ENCODE measurements at regions not wholly inside any gene's neighbourhood (a gene's known extent, or its start where the extent isn't known, plus 50 kb on each side); places are given as distances from the start of the nearest gene placed in this dataset.

GRCh38 chr10:21260506-21261149 lies 264.9 kb downstream of the SKIDA1 start:
- no peak for DNase-seq (ENCODE audit: low spot score)

- no peak for DNase-seq (ENCODE audit: low spot score)
Observed at GRCh38 chr10:21260066-21260465, 265.4 kb downstream of the SKIDA1 start.

- no peak for DNase-seq (ENCODE audit: low spot score)
Observed at GRCh38 chr10:21257919-21258318, 267.6 kb downstream of the SKIDA1 start.

- no peak for DNase-seq (ENCODE audit: low spot score)
Observed at GRCh38 chr10:21257191-21257590, 268.3 kb downstream of the SKIDA1 start.

- DNase-seq (ENCODE audit: low spot score) = no peak
Observed at GRCh38 chr10:21249435-21249834, 276.0 kb downstream of the SKIDA1 start.

GRCh38 chr10:21247592-21247991 lies 277.9 kb downstream of the SKIDA1 start:
- DNase-seq (ENCODE audit: low spot score) = no peak

- DNase-seq (ENCODE audit: low spot score) = no peak
Observed at GRCh38 chr10:21246178-21246577, 279.3 kb downstream of the SKIDA1 start.

- no peak for DNase-seq (ENCODE audit: low spot score)
Observed at GRCh38 chr10:21243748-21244257, 281.7 kb downstream of the SKIDA1 start.

GRCh38 chr10:21242915-21243314 lies 282.6 kb downstream of the SKIDA1 start:
- no peak for DNase-seq (ENCODE audit: low spot score)

- no peak for DNase-seq (ENCODE audit: low spot score)
Observed at GRCh38 chr10:21238717-21239116, 286.8 kb downstream of the SKIDA1 start.

- DNase-seq (ENCODE audit: low spot score) = no peak
Observed at GRCh38 chr10:21238044-21238443, 287.4 kb downstream of the SKIDA1 start.

- DNase-seq (ENCODE audit: low spot score) = no peak
Observed at GRCh38 chr10:21234761-21235160, 290.7 kb downstream of the SKIDA1 start.

- DNase-seq (ENCODE audit: low spot score) = no peak
Observed at GRCh38 chr10:21230219-21230618, 295.3 kb downstream of the SKIDA1 start.

GRCh38 chr10:21217748-21218367 lies 307.6 kb downstream of the SKIDA1 start:
- no peak for DNase-seq (ENCODE audit: low spot score)

- DNase-seq (ENCODE audit: low spot score) = no peak
Observed at GRCh38 chr10:21217107-21217506, 308.4 kb downstream of the SKIDA1 start.

GRCh38 chr10:21214329-21214728 lies 311.2 kb downstream of the SKIDA1 start:
- no peak for DNase-seq (ENCODE audit: low spot score)

- no peak for DNase-seq (ENCODE audit: low spot score)
Observed at GRCh38 chr10:21213381-21213780, 312.1 kb downstream of the SKIDA1 start.

- no peak for DNase-seq (ENCODE audit: low spot score)
Observed at GRCh38 chr10:21212912-21213311, 312.6 kb downstream of the SKIDA1 start.

- no peak for DNase-seq (ENCODE audit: low spot score)
Observed at GRCh38 chr10:21212348-21212747, 313.1 kb downstream of the SKIDA1 start.

GRCh38 chr10:21209495-21209894 lies 312.4 kb upstream of the NEBL start:
- no peak for DNase-seq (ENCODE audit: low spot score)

- DNase-seq (ENCODE audit: low spot score) = no peak
Observed at GRCh38 chr10:21208666-21209316, 311.7 kb upstream of the NEBL start.

GRCh38 chr10:21207852-21208646 lies 310.9 kb upstream of the NEBL start:
- no peak for DNase-seq (ENCODE audit: low spot score)

Measured in SW480 (cell line).